ENCODE measurements at regions not wholly inside any gene's neighbourhood (a gene's known extent, or its start where the extent isn't known, plus 50 kb on each side); places are given as distances from the start of the nearest gene placed in this dataset.

DNA sequence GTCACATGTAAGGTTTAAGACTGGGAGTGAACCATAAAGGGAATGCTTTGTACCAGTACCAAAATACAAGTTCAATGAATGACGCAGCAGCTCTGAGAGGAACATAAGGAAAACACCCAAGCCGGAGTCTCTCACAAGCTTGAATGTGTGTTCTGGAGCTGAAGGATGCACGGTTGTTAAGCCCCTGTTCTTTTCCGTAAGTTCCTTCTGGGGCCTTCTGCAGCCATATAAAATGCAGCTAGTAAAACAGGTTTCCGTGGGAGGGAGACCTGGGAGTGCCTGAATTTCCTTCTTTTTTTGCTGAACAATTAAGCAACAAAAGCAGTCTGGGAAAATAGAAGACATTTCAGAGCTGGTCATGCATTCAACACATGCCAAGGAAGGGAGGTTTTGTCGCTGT, 73.2 kb upstream of the JAG1 start:
- H3K4me2 ChIP-seq, result no peak overlapping the region
- no peak for TF ChIP-seq ZNF331 (CRISPR knock-in tag; IDR thresholded peaks at IDR 0.05; ENCODE audit: low read depth)
- TF ChIP-seq CREB1 (CRISPR knock-in tag; IDR thresholded peaks at IDR 0.05; ENCODE audit: low read depth), result no peak
- TF ChIP-seq, protein P1, sequence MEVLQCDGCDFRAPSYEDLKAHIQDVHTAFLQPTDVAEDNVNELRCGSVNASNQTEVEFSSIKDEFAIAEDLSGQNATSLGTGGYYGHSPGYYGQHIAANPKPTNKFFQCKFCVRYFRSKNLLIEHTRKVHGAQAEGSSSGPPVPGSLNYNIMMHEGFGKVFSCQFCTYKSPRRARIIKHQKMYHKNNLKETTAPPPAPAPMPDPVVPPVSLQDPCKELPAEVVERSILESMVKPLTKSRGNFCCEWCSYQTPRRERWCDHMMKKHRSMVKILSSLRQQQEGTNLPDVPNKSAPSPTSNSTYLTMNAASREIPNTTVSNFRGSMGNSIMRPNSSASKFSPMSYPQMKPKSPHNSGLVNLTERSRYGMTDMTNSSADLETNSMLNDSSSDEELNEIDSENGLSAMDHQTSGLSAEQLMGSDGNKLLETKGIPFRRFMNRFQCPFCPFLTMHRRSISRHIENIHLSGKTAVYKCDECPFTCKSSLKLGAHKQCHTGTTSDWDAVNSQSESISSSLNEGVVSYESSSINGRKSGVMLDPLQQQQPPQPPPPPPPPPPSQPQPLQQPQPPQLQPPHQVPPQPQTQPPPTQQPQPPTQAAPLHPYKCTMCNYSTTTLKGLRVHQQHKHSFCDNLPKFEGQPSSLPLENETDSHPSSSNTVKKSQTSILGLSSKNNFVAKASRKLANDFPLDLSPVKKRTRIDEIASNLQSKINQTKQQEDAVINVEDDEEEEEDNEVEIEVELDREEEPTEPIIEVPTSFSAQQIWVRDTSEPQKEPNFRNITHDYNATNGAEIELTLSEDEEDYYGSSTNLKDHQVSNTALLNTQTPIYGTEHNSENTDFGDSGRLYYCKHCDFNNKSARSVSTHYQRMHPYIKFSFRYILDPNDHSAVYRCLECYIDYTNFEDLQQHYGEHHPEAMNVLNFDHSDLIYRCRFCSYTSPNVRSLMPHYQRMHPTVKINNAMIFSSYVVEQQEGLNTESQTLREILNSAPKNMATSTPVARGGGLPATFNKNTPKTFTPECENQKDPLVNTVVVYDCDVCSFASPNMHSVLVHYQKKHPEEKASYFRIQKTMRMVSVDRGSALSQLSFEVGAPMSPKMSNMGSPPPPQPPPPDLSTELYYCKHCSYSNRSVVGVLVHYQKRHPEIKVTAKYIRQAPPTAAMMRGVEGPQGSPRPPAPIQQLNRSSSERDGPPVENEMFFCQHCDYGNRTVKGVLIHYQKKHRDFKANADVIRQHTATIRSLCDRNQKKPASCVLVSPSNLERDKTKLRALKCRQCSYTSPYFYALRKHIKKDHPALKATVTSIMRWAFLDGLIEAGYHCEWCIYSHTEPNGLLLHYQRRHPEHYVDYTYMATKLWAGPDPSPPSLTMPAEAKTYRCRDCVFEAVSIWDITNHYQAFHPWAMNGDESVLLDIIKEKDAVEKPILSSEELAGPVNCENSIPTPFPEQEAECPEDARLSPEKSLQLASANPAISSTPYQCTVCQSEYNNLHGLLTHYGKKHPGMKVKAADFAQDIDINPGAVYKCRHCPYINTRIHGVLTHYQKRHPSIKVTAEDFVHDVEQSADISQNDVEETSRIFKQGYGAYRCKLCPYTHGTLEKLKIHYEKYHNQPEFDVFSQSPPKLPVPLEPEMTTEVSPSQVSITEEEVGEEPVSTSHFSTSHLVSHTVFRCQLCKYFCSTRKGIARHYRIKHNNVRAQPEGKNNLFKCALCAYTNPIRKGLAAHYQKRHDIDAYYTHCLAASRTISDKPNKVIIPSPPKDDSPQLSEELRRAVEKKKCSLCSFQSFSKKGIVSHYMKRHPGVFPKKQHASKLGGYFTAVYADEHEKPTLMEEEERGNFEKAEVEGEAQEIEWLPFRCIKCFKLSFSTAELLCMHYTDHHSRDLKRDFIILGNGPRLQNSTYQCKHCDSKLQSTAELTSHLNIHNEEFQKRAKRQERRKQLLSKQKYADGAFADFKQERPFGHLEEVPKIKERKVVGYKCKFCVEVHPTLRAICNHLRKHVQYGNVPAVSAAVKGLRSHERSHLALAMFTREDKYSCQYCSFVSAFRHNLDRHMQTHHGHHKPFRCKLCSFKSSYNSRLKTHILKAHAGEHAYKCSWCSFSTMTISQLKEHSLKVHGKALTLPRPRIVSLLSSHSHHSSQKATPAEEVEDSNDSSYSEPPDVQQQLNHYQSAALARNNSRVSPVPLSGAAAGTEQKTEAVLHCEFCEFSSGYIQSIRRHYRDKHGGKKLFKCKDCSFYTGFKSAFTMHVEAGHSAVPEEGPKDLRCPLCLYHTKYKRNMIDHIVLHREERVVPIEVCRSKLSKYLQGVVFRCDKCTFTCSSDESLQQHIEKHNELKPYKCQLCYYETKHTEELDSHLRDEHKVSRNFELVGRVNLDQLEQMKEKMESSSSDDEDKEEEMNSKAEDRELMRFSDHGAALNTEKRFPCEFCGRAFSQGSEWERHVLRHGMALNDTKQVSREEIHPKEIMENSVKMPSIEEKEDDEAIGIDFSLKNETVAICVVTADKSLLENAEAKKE (CRISPR knock-in tag; IDR thresholded peaks at IDR 0.05), result no peak
- TF ChIP-seq, protein P2, sequence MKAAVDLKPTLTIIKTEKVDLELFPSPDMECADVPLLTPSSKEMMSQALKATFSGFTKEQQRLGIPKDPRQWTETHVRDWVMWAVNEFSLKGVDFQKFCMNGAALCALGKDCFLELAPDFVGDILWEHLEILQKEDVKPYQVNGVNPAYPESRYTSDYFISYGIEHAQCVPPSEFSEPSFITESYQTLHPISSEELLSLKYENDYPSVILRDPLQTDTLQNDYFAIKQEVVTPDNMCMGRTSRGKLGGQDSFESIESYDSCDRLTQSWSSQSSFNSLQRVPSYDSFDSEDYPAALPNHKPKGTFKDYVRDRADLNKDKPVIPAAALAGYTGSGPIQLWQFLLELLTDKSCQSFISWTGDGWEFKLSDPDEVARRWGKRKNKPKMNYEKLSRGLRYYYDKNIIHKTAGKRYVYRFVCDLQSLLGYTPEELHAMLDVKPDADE (IDR thresholded peaks at IDR 0.05), result no peak
- no peak for TF ChIP-seq STAT1 (IDR thresholded peaks at IDR 0.05; ENCODE audit: unreplicated experiment)
- TF ChIP-seq EZH2phosphoT487 (IDR thresholded peaks at IDR 0.05; ENCODE audit: unreplicated experiment), result no peak
- no peak for TF ChIP-seq EZH2 (IDR thresholded peaks at IDR 0.05; ENCODE audit: low read depth, unreplicated experiment)
- TF ChIP-seq, protein P3, sequence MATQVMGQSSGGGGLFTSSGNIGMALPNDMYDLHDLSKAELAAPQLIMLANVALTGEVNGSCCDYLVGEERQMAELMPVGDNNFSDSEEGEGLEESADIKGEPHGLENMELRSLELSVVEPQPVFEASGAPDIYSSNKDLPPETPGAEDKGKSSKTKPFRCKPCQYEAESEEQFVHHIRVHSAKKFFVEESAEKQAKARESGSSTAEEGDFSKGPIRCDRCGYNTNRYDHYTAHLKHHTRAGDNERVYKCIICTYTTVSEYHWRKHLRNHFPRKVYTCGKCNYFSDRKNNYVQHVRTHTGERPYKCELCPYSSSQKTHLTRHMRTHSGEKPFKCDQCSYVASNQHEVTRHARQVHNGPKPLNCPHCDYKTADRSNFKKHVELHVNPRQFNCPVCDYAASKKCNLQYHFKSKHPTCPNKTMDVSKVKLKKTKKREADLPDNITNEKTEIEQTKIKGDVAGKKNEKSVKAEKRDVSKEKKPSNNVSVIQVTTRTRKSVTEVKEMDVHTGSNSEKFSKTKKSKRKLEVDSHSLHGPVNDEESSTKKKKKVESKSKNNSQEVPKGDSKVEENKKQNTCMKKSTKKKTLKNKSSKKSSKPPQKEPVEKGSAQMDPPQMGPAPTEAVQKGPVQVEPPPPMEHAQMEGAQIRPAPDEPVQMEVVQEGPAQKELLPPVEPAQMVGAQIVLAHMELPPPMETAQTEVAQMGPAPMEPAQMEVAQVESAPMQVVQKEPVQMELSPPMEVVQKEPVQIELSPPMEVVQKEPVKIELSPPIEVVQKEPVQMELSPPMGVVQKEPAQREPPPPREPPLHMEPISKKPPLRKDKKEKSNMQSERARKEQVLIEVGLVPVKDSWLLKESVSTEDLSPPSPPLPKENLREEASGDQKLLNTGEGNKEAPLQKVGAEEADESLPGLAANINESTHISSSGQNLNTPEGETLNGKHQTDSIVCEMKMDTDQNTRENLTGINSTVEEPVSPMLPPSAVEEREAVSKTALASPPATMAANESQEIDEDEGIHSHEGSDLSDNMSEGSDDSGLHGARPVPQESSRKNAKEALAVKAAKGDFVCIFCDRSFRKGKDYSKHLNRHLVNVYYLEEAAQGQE (IDR thresholded peaks at IDR 0.05; ENCODE audit: unreplicated experiment), result no peak
- no peak for TF ChIP-seq NANOG (IDR thresholded peaks at IDR 0.05; ENCODE audit: borderline replicate concordance)
- TF ChIP-seq ZNF114 (CRISPR knock-in tag; IDR thresholded peaks at IDR 0.05), result no peak
- TF ChIP-seq, protein P4, sequence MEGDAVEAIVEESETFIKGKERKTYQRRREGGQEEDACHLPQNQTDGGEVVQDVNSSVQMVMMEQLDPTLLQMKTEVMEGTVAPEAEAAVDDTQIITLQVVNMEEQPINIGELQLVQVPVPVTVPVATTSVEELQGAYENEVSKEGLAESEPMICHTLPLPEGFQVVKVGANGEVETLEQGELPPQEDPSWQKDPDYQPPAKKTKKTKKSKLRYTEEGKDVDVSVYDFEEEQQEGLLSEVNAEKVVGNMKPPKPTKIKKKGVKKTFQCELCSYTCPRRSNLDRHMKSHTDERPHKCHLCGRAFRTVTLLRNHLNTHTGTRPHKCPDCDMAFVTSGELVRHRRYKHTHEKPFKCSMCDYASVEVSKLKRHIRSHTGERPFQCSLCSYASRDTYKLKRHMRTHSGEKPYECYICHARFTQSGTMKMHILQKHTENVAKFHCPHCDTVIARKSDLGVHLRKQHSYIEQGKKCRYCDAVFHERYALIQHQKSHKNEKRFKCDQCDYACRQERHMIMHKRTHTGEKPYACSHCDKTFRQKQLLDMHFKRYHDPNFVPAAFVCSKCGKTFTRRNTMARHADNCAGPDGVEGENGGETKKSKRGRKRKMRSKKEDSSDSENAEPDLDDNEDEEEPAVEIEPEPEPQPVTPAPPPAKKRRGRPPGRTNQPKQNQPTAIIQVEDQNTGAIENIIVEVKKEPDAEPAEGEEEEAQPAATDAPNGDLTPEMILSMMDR (conservative IDR thresholded peaks at IDR 0.05; ENCODE audit: low read depth in 2 of 2), result no peak
- no peaks in the 10 kb centered on the region for H3K4me1 ChIP-seq (ENCODE audit: insufficient read depth)
- H2AFZ ChIP-seq, result 0 out of 2 replicates have a peak overlapping the region, but pooled peaks have one; percentile 26
- ATAC-seq, result no peak
- Mint-ChIP-seq H3K27me3 (ENCODE audit: insufficient read depth, low read depth, poor library complexity) (no peaks in the 10 kb centered on the region), H3K4me1 (no peaks in the 10 kb centered on the region), H3K27ac (no peak overlapping the region), H3K9me3 (no peaks in the 10 kb centered on the region), H3K4me3 (no peak overlapping the region), H3K36me3 (ENCODE audit: low read depth) (no peaks in the 10 kb centered on the region)
- no peaks in the 10 kb centered on the region for H3K79me2 ChIP-seq (replicated peaks; ENCODE audit: insufficient read depth)
- H3K36me3 ChIP-seq (ENCODE audit: insufficient read depth), result no peaks in the 10 kb centered on the region
- no peaks in the 10 kb centered on the region for H4K20me1 ChIP-seq (replicated peaks; ENCODE audit: insufficient read depth)
- no peaks in the 10 kb centered on the region for H3K27me3 ChIP-seq (ENCODE audit: insufficient read depth)
- H3K9me2 ChIP-seq (ENCODE audit: insufficient read depth), result no peaks in the 10 kb centered on the region; the same call in none of the 2 replicates
- H3F3A ChIP-seq (replicated peaks; ENCODE audit: low read depth), result no peaks in the 10 kb centered on the region
- peak; percentile 22 for DNase-seq (ENCODE audit: low spot score)
- H3K4me3 ChIP-seq, result no peak overlapping the region
- H3K27ac ChIP-seq (ENCODE audit: low read depth), result no peak overlapping the region

Measured in GM23338 (cell line).